ENCODE measurements at regions not wholly inside any gene's neighbourhood (a gene's known extent, or its start where the extent isn't known, plus 50 kb on each side); places are given as distances from the start of the nearest gene placed in this dataset.
"Not testable (repeated sequence)": the region's sequence is repeated elsewhere in the genome, so short reads cannot be mapped to it uniquely, and the experiment has no call there.

- DNase-seq, result no peak
Measured at GRCh38 chr1:188070848-188071247, 1242.1 kb downstream of the PLA2G4A start.

GRCh38 chr1:188089015-188089414 is 1260.3 kb downstream of the PLA2G4A start:
- no peak for DNase-seq

GRCh38 chr1:188089461-188089860 is 1260.7 kb downstream of the PLA2G4A start:
- no peak for DNase-seq

- no peak for DNase-seq
Measured at GRCh38 chr1:188096521-188096920, 1267.8 kb downstream of the PLA2G4A start.

GRCh38 chr1:188117436-188117835 is 1288.7 kb downstream of the PLA2G4A start:
- DNase-seq, result no peak

- DNase-seq, result no peak
Measured at GRCh38 chr1:188122646-188123045, 1293.9 kb downstream of the PLA2G4A start.

GRCh38 chr1:188127507-188127906 is 1298.8 kb downstream of the PLA2G4A start:
- no peak for DNase-seq

GRCh38 chr1:188128761-188129160 is 1300.0 kb downstream of the PLA2G4A start:
- DNase-seq, result no peak

- no peak for DNase-seq
Measured at GRCh38 chr1:188129856-188130838, 1301.4 kb downstream of the PLA2G4A start.

- DNase-seq, result no peak
Measured at GRCh38 chr1:188137221-188137620, 1308.5 kb downstream of the PLA2G4A start.

GRCh38 chr1:188140958-188141357 is 1312.2 kb downstream of the PLA2G4A start:
- DNase-seq, result no peak

- no peak for DNase-seq
Measured at GRCh38 chr1:188154196-188154595, 1325.4 kb downstream of the PLA2G4A start.

GRCh38 chr1:188154761-188155160 is 1326.0 kb downstream of the PLA2G4A start:
- no peak for DNase-seq

- no peak for DNase-seq
Measured at GRCh38 chr1:188155261-188155660, 1326.5 kb downstream of the PLA2G4A start.

- DNase-seq, result no peak
Measured at GRCh38 chr1:188164459-188164858, 1335.7 kb downstream of the PLA2G4A start.

- no peak for DNase-seq
Measured at GRCh38 chr1:188166654-188167053, 1337.9 kb downstream of the PLA2G4A start.

- no peak for DNase-seq
Measured at GRCh38 chr1:188169971-188170370, 1341.2 kb downstream of the PLA2G4A start.

- no peak for DNase-seq
Measured at GRCh38 chr1:188170411-188170810, 1341.7 kb downstream of the PLA2G4A start.

GRCh38 chr1:188170935-188171334 is 1342.2 kb downstream of the PLA2G4A start:
- DNase-seq, result no peak

GRCh38 chr1:188182063-188182462 is 1353.3 kb downstream of the PLA2G4A start:
- DNase-seq, result not testable (repeated sequence)

GRCh38 chr1:188188317-188188716 is 1359.6 kb downstream of the PLA2G4A start:
- DNase-seq, result no peak

GRCh38 chr1:188194916-188195315 is 1366.2 kb downstream of the PLA2G4A start:
- no peak for DNase-seq

- no peak for DNase-seq
Measured at GRCh38 chr1:188218289-188218688, 1389.5 kb downstream of the PLA2G4A start.

GRCh38 chr1:188220051-188220450 is 1391.3 kb downstream of the PLA2G4A start:
- no peak for DNase-seq

- DNase-seq, result no peak
Measured at GRCh38 chr1:188224263-188224662, 1395.5 kb downstream of the PLA2G4A start.

All from T1000 (cell line).